ENCODE measurements at regions not wholly inside any gene's neighbourhood (a gene's known extent, or its start where the extent isn't known, plus 50 kb on each side); places are given as distances from the start of the nearest gene placed in this dataset.

GRCh38 chr2:60052601-60053000 is 500.9 kb downstream of the BCL11A start:
- no peak for DNase-seq (ENCODE audit: low read depth)

DNA sequence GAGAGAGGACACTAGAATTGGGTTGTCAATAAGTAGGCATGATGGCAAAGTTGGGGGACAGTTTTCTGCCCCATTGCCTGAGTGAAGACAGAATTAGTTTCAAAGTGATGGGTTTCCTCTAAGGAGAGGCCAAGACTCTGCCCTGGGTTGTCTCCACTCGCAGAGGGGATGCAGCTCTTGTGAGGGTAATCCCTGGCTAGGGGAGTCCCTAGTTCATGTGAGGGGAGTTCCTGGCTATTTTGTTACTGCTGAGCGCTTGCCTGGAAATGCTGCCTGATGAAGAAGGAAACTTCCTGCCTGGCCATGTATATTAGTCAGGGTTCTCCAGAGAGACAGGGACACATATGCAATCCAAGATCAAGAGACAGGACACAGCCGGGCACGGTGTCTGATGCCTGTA is 501.5 kb downstream of the BCL11A start:
- DNase-seq (ENCODE audit: low read depth) = no peak

- no peak for DNase-seq (ENCODE audit: low read depth)
Observed at GRCh38 chr2:60047944-60048525, 505.4 kb downstream of the BCL11A start.

DNA sequence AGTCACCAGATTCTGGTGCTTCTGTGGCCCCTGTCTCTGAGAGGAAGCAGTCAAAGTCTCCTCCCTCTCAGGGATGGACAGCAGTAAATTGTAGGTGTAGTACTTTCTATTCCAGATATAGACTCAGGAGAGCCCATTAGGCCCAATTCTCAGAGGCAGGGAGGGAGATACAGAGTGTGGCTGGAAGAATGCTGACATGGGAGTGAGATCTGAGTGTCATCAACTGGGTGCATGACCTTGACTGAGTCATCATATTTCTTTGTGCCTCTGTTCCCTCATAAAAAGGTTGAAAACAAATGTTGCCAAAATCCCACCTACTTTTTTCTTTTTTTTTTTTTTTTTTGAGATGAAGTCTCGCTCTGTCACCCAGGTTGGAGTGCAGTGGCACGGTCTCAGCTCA is 506.1 kb downstream of the BCL11A start:
- no peak for DNase-seq (ENCODE audit: low read depth)

- DNase-seq (ENCODE audit: low read depth) = peak; percentile 11
Observed at GRCh38 chr2:60046529-60046928, 506.9 kb downstream of the BCL11A start.

- no peak for DNase-seq (ENCODE audit: low read depth)
Observed at GRCh38 chr2:60045456-60045855, 508.0 kb downstream of the BCL11A start.

DNA sequence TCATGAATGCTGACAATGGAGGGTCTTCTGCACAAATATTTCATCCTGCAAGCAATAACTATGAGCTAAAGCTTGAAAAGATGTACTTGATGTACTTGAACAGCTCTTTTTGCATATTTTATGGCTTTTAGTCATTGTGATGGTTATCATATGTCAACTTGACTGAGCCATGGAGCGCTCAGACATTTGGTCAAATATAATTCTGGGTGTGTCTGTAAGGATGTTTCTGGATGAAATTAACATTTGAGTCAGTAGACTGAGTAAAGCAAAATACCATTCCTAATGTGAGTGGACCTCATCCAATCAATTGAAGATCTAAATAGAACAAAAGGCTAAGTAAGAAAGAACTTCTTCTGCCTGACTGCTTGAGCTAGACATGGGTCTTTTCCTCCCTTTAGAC is 509.0 kb downstream of the BCL11A start:
- no peak for DNase-seq (ENCODE audit: low read depth)

GRCh38 chr2:60042023-60042422 is 511.4 kb downstream of the BCL11A start:
- DNase-seq (ENCODE audit: low read depth) = no peak

- no peak for DNase-seq (ENCODE audit: low read depth)
Observed at GRCh38 chr2:60033325-60033724, 520.1 kb downstream of the BCL11A start.

- DNase-seq (ENCODE audit: low read depth) = no peak
Observed at GRCh38 chr2:60029566-60029883, 523.9 kb downstream of the BCL11A start.

GRCh38 chr2:60028849-60029565 is 524.4 kb downstream of the BCL11A start:
- peak; percentile 13 for DNase-seq (ENCODE audit: low read depth)

GRCh38 chr2:60025496-60025895 is 528.0 kb downstream of the BCL11A start:
- DNase-seq (ENCODE audit: low read depth) = no peak

- DNase-seq (ENCODE audit: low read depth) = no peak
Observed at GRCh38 chr2:60023256-60023985, 530.0 kb downstream of the BCL11A start.

DNA sequence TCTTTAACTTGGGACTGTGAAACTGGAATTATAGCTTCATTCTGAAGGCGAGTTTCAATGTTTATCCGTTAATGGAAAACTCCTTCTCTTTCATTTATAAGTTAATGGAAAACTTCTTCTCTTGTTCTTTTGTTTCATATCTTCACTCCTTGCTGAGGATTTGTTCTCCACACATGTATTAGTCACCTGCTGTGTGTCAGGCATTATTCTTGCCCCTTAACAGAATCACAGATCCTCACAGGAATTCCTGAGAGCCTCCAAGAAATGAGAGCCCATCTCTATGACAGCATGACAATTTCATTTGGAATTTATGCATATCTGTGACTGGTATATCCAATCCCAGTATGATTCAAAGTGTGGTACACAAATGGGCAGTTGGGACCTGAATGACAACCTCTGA is 545.8 kb downstream of the BCL11A start:
- no peak for DNase-seq (ENCODE audit: low read depth)

GRCh38 chr2:60003076-60003475 is 550.4 kb downstream of the BCL11A start:
- no peak for DNase-seq (ENCODE audit: low read depth)

DNA sequence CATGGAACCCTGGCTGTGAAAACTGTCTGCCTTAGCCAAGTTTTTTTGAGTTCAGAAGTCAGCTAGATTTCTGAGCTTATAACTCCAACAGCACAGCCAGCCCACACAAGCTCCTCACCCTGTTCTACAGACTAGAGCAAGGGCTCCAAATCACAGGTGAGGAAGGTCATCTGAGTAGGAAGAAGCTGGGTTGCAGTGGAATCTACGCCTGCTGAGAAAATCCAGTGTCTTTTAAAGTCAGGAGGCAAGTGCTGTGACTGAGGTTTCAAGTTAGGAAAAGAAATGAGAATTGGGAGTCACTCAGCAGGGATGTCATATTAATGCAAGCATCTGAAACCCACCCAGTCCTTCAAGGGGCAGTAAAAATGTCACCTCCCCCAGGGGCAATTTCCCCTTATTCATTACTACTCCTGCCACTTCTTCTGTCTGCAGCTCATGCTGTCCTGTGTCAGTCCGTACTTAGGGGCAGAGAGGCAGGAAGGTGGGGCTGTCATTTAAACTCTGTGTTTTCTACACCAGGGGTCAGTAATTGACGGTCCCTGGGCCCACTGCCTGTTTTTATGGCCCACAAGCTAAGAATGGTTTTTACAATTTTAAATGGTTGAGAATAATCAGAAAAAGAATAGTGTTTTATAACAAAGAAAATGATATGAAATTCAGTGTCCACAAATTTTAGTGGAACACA is 551.1 kb downstream of the BCL11A start:
- no peak for DNase-seq (ENCODE audit: low read depth)

GRCh38 chr2:60000686-60001085 is 552.8 kb downstream of the BCL11A start:
- DNase-seq (ENCODE audit: low read depth) = no peak

GRCh38 chr2:59998324-59998723 is 555.1 kb downstream of the BCL11A start:
- no peak for DNase-seq (ENCODE audit: low read depth)

- DNase-seq (ENCODE audit: low read depth) = no peak
Observed at GRCh38 chr2:59997371-59997770, 556.1 kb downstream of the BCL11A start.

DNA sequence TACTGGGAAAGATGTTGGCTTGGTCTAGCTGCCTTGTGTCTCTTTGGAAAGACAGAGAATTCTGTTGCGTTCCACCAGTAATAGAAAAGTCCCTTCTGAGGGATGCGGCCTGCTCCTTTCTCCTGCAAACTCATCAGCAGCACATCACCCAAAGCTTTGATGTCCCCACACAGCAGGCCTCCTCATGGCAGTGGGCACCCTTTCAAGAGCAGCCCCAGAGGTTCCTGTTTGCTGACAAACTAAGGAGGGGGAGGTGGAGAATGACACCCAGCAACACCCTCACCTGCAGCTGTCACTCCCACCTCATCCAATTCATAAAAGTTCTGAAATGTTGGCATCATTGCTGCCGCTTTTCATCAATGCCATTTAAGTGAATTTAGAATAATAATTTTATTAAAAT is 556.6 kb downstream of the BCL11A start:
- no peak for DNase-seq (ENCODE audit: low read depth)

DNA sequence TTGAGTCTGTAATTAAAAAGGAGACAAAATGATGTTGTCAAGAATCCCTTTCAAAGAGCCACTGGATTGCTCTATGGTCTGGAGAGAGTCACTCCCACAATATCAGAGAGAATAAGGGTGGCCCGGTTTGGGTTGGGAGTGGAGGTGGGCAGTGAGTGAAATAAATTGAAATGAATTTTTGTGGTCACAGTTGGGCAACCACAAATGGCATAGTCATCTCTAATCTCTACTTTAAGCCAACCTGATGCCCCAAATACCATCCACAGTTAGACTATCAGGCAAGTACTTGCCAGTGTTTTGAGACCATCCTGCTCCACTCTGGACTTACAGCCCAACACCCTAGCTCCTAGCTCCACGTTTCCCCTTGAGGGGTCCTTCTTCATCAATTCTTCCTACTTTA is 559.7 kb downstream of the BCL11A start:
- peak; percentile 46 for DNase-seq (ENCODE audit: low read depth)

- DNase-seq (ENCODE audit: low read depth) = no peak
Observed at GRCh38 chr2:59988341-59988740, 565.1 kb downstream of the BCL11A start.

- no peak for DNase-seq (ENCODE audit: low read depth)
Observed at GRCh38 chr2:59986511-59986910, 566.9 kb downstream of the BCL11A start.
